IMR-90 (cell line): ENCODE measurements at regions not wholly inside any gene's neighbourhood (a gene's known extent, or its start where the extent isn't known, plus 50 kb on each side); places are given as distances from the start of the nearest gene placed in this dataset.

ENCODE experiments used
- ATAC-seq: fragments of 200-7000 bp; cut with Tn5 transposase; 2 replicates; pipeline ENCODE4 v1.9.1; 2020; ENCODE audit warnings: low read depth, mild to moderate bottlenecking, moderate library complexity
- BruUV-seq: library from RNA; stranded (reverse); fragments of 400-500 nt; replicated peaks from 2 replicates; lab custom pipeline; 2021; lab: Mats Ljungman, UMichigan
- CTCF ChIA-PET: fragments of 300-600 bp; formaldehyde crosslinking; extraction: SDS; loops from one replicate; lab custom pipeline; 2021; ENCODE audit warnings: antibody characterized with exemption; lab: Yijun Ruan, JAX
- POLR2A ChIA-PET: fragments of 300-600 bp; sonication (Branson Sonifier 250); formaldehyde crosslinking; loops from one replicate; lab custom pipeline; 2022; ENCODE audit warnings: antibody characterized with exemption; ENCODE audit not compliant: unreplicated experiment; lab: Charles Lee
- DNase-seq: peaks from one replicate; pipeline ENCODE4 v3.0.0; 2013
- H2AFZ ChIP-seq: replicated peaks from 2 replicates; pipeline ENCODE3; 2013; ENCODE audit warnings: low read length, mild to moderate bottlenecking; ENCODE audit not compliant: poor library complexity
- H2AK5ac ChIP-seq: 2 replicates; pipeline ENCODE4 v1.6.1; 2013; ENCODE audit warnings: low read depth, low read length, inconsistent platforms
- H2AK9ac ChIP-seq: replicated peaks from 2 replicates; pipeline ENCODE3; 2013; ENCODE audit warnings: mild to moderate bottlenecking, low read depth, low read length, moderate library complexity; ENCODE audit not compliant: poor library complexity
- H2BK120ac ChIP-seq: 2 replicates; pipeline ENCODE4 v1.6.1; 2013; ENCODE audit warnings: low read depth, low read length, inconsistent platforms
- H2BK15ac ChIP-seq: 3 replicates; pipeline ENCODE4 v1.6.1; 2013; ENCODE audit warnings: low read depth, low read length, inconsistent platforms
- H2BK20ac ChIP-seq: 2 replicates; pipeline ENCODE4 v1.6.1; 2013; ENCODE audit warnings: low read depth, mild to moderate bottlenecking, inconsistent platforms, low read length, moderate library complexity
- H2BK5ac ChIP-seq: 2 replicates; pipeline ENCODE4 v1.6.1; 2013; ENCODE audit warnings: mild to moderate bottlenecking, low read depth, low read length, inconsistent platforms; ENCODE audit not compliant: poor library complexity, severe bottlenecking
- H3K14ac ChIP-seq: replicated peaks from 2 replicates; pipeline ENCODE4 v1.6.1; 2013; ENCODE audit warnings: low read depth, low read length, inconsistent platforms
- H3K18ac ChIP-seq: 2 replicates; pipeline ENCODE4 v1.6.1; 2013; ENCODE audit warnings: low read depth, low read length, control low read depth
- H3K23ac ChIP-seq: 2 replicates; pipeline ENCODE4 v1.6.1; 2013; ENCODE audit warnings: low read depth, low read length, inconsistent platforms
- H3K27ac ChIP-seq: 2 replicates; pipeline ENCODE4 v1.5.1; 2013; ENCODE audit warnings: mild to moderate bottlenecking, control low read depth, low read length; ENCODE audit not compliant: insufficient read depth
- H3K27me3 ChIP-seq: 2 replicates; pipeline ENCODE4 v1.6.1; 2013; ENCODE audit warnings: low read length; ENCODE audit not compliant: control insufficient read depth, insufficient read depth
- H3K36me3 ChIP-seq: 2 replicates; pipeline ENCODE4 v1.6.1; 2013; ENCODE audit warnings: low read length, mixed read lengths; ENCODE audit not compliant: control insufficient read depth, insufficient read depth
- H3K4ac ChIP-seq: 2 replicates; pipeline ENCODE4 v1.6.1; 2013; ENCODE audit warnings: low read depth, low read length, inconsistent platforms
- H3K4me1 ChIP-seq: 2 replicates; pipeline ENCODE4 v1.6.1; 2013; ENCODE audit warnings: low read length, mixed read lengths; ENCODE audit not compliant: control insufficient read depth, insufficient read depth
- H3K4me2 ChIP-seq: 2 replicates; pipeline ENCODE4 v1.6.1; 2013; ENCODE audit warnings: low read depth, mild to moderate bottlenecking, control low read depth, low read length, moderate library complexity
- H3K4me3 ChIP-seq: 2 replicates; pipeline ENCODE4 v1.5.1; 2013; ENCODE audit warnings: low read depth, mild to moderate bottlenecking, control low read depth, low read length, moderate library complexity; ENCODE audit not compliant: insufficient read depth
- H3K56ac ChIP-seq: 2 replicates; pipeline ENCODE4 v1.6.1; 2013; ENCODE audit warnings: low read length, inconsistent platforms; ENCODE audit not compliant: insufficient read depth; ENCODE audit errors: extremely low read depth
- H3K79me1 ChIP-seq, 2 experiments: 2 replicates each; pipeline ENCODE4 v1.6.1; 2013; ENCODE audit warnings: low read length in 2 of 2, inconsistent platforms in 1 of 2, low read depth in 1 of 2
- H3K9ac ChIP-seq: 2 replicates; pipeline ENCODE4 v1.6.1; 2013; ENCODE audit warnings: low read depth, low read length, control low read depth
- H3K9me1 ChIP-seq: 2 replicates; pipeline ENCODE4 v1.6.1; 2013; ENCODE audit warnings: low read length, inconsistent platforms; ENCODE audit not compliant: insufficient read depth
- H3K9me3 ChIP-seq: 2 replicates; pipeline ENCODE4 v1.6.1; 2013; ENCODE audit warnings: low read length; ENCODE audit not compliant: control insufficient read depth, insufficient read depth
- H4K20me1 ChIP-seq: 2 replicates; pipeline ENCODE4 v1.6.1; 2013; ENCODE audit warnings: low read length, inconsistent platforms; ENCODE audit not compliant: insufficient read depth
- H4K5ac ChIP-seq: 2 replicates; pipeline ENCODE4 v1.6.1; 2013; ENCODE audit warnings: mild to moderate bottlenecking, low read depth, low read length, control low read depth
- H4K8ac ChIP-seq, 2 experiments: 2 replicates each; pipeline ENCODE4 v1.6.1; 2013; ENCODE audit warnings: low read depth in 2 of 2, low read length in 2 of 2, control low read depth in 1 of 2, inconsistent platforms in 1 of 2
- H4K91ac ChIP-seq: 2 replicates; pipeline ENCODE4 v1.6.1; 2013; ENCODE audit warnings: low read depth, low read length, inconsistent platforms; ENCODE audit not compliant: insufficient read depth
- BHLHE40 ChIP-seq: fragments of 150-350 bp; IDR thresholded peaks from 2 replicates; pipeline ENCODE4 v1.6.1; 2016; ENCODE audit warnings: mild to moderate bottlenecking, low read depth, low read length
- CEBPB ChIP-seq: IDR thresholded peaks from 2 replicates; pipeline ENCODE4 v1.6.1; 2012; ENCODE audit warnings: low read depth, low read length, improper control_type of control experiment
- CHD1 ChIP-seq: IDR thresholded peaks from 2 replicates; pipeline ENCODE4 v1.6.1; 2012; ENCODE audit warnings: low read depth, low read length, improper control_type of control experiment
- CTCF ChIP-seq: conservative IDR thresholded peaks from 2 replicates; pipeline ENCODE4 v1.5.1; 2012; ENCODE audit warnings: mild to moderate bottlenecking, low read depth, low read length, improper control_type of control experiment
- ELK1 ChIP-seq: fragments of 150-350 bp; IDR thresholded peaks from 2 replicates; pipeline ENCODE4 v1.6.1; 2016; ENCODE audit warnings: low read depth, mild to moderate bottlenecking, low read length, moderate library complexity, borderline replicate concordance
- FOS ChIP-seq: fragments of 150-350 bp; IDR thresholded peaks from 2 replicates; pipeline ENCODE4 v1.6.1; 2016; ENCODE audit warnings: low read depth, low read length
- MAFK ChIP-seq: IDR thresholded peaks from 2 replicates; pipeline ENCODE4 v1.6.1; 2012; ENCODE audit warnings: low read depth, low read length, improper control_type of control experiment
- MAZ ChIP-seq: IDR thresholded peaks from 2 replicates; pipeline ENCODE4 v1.6.1; 2012; ENCODE audit warnings: low read depth, mild to moderate bottlenecking, low read length, improper control_type of control experiment, moderate library complexity, borderline replicate concordance
- MXI1 ChIP-seq: IDR thresholded peaks from 2 replicates; pipeline ENCODE4 v1.6.1; 2012; ENCODE audit warnings: low read depth, mild to moderate bottlenecking, low read length, moderate library complexity, borderline replicate concordance
- NFE2L2 ChIP-seq: fragments of 150-350 bp; IDR thresholded peaks from 2 replicates; pipeline ENCODE4 v1.6.1; 2016; ENCODE audit warnings: low read depth, mild to moderate bottlenecking, low read length
- POLR2A ChIP-seq: IDR thresholded peaks from 2 replicates; pipeline ENCODE4 v1.6.1; 2012; ENCODE audit warnings: mild to moderate bottlenecking, low read depth, low read length
- RAD21 ChIP-seq: IDR thresholded peaks from 2 replicates; pipeline ENCODE4 v1.6.1; 2012; ENCODE audit warnings: low read length, improper control_type of control experiment
- RCOR1 ChIP-seq: IDR thresholded peaks from 2 replicates; pipeline ENCODE4 v1.6.1; 2012; ENCODE audit warnings: mild to moderate bottlenecking, low read length, improper control_type of control experiment; ENCODE audit not compliant: insufficient replicate concordance
- RFX5 ChIP-seq: IDR thresholded peaks from 2 replicates; pipeline ENCODE4 v1.8.0; 2012; ENCODE audit warnings: low read depth, mild to moderate bottlenecking, low read length, moderate library complexity
- SMC3 ChIP-seq: fragments of 150-350 bp; IDR thresholded peaks from 2 replicates; pipeline ENCODE4 v1.6.1; 2016; ENCODE audit warnings: low read depth, mild to moderate bottlenecking, antibody characterized with exemption, low read length, moderate library complexity
- USF2 ChIP-seq: fragments of 150-350 bp; IDR thresholded peaks from 2 replicates; pipeline ENCODE4 v1.6.1; 2017; ENCODE audit warnings: mild to moderate bottlenecking, antibody characterized with exemption, low read length, low read depth
- WGBS, 2 experiments: methylation state at CpG; one replicate each; pipeline versions ENCODE4 v1.1.5 to v1.1.7; 2013; ENCODE audit warnings: missing lambda C conversion rate in 2 of 2; ENCODE audit not compliant: insufficient read length in 1 of 2; ENCODE audit errors: extremely low coverage in 2 of 2; 5-methylcytosine and 5-hydroxymethylcytosine counted together
- dilution Hi-C: fragments of 300-500 bp; cut with HindIII; formaldehyde crosslinking; loops from one replicate; pipeline ENCODE4 v1.14.3; 2018; ENCODE audit warnings: low sequenced_read_pairs; ENCODE audit not compliant: unreplicated experiment
- in situ Hi-C: fragments of 300-500 bp; cut with MboI; formaldehyde crosslinking; loops from 3 replicates; pipeline ENCODE4 v1.14.3; 2019; ENCODE audit warnings: low sequenced_read_pairs, inconsistent platforms, mixed read lengths
- intact Hi-C: fragments of 100-400 bp; cut with micrococcal nuclease; formaldehyde crosslinking; loops from 2 replicates; pipeline ENCODE4 v1.10.0; 2022

GRCh38 chr5:143699121-143699520 lies 112.8 kb upstream of the HMHB1 start:
- Histone ChIP-seq H3K27ac (no peak overlapping the region), H3K4ac (no peak overlapping the region), H2BK120ac (no peak overlapping the region), H4K20me1 (no peaks in the 10 kb centered on the region), H3K23ac (no peak overlapping the region), H3K18ac (no peak overlapping the region), H2BK15ac (no peak overlapping the region; the same call in 2 of the 3 replicates), H2BK20ac (no peak overlapping the region), H3K9ac (no peak overlapping the region), H2AK9ac (no peak overlapping the region), H2BK5ac (no peak overlapping the region), H3K36me3 (no peaks in the 10 kb centered on the region), H4K91ac (no peak overlapping the region), H2AFZ (no peak overlapping the region), H3K79me1 (no peaks in the 10 kb centered on the region), H4K8ac (no peak overlapping the region), H3K14ac (no peak overlapping the region), H3K4me3 (no peak overlapping the region), H2AK5ac (no peak overlapping the region), H3K4me1 (peaks cover 7% of the 10 kb centered on the region), H3K27me3 (no peaks in the 10 kb centered on the region), H3K4me2 (no peak overlapping the region), H4K5ac (no peak overlapping the region), H3K56ac (no peak overlapping the region), H3K9me1 (no peaks in the 10 kb centered on the region; the same call in 1 of the 2 replicates), H3K9me3 (no peaks in the 10 kb centered on the region)
- no TSS peak for BruUV-seq
- in situ Hi-C loops (no loop called here), intact Hi-C loops (loop anchor here (10.0 kb wide), 1 partner anchor 446 kb away; no protein-coding TSS in a partner anchor), dilution Hi-C loops (no loop called here)
- ChIA-PET CTCF (interaction anchor here (0.6 kb wide), 1 partner anchor 407 kb away, joined by 3 read pairs; no protein-coding TSS in a partner anchor), POLR2A (no interaction called here)
- ATAC-seq (no peak), DNase-seq (no peak)
- no CpG with 5 or more reads among the region's 1 CpG for WGBS, 2 experiments
- TF ChIP-seq NFE2L2 (no peak), FOS (no peak), RAD21 (no peak), RCOR1 (no peak), MXI1 (no peak), ELK1 (no peak), RFX5 (no peak), CTCF (no peak), MAZ (no peak), MAFK (no peak), CHD1 (no peak), POLR2A (no peak), CEBPB (no peak), SMC3 (no peak), USF2 (no peak), BHLHE40 (no peak)
